ENCODE measurements at regions not wholly inside any gene's neighbourhood (a gene's known extent, or its start where the extent isn't known, plus 50 kb on each side); places are given as distances from the start of the nearest gene placed in this dataset.

DNA sequence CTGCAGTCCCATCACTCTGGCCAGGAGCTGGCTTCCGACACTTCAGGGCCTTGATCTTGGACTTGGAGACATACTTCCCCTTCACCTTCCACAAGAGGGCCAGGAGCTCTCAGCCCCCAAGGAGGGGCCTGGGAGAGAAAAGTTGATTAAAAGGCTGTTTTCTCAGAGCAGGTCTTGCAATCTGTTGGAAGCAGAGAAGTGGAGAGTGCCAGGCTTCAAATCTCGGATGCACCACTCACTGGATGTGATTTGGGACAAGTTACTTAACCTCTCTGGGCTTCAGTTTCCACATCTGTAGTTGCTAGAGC, 255.3 kb downstream of the CYP26B1 start:
- TF ChIP-seq POLR2A (IDR thresholded peaks at IDR 0.05) = no peak
- TF ChIP-seq, protein P1, sequence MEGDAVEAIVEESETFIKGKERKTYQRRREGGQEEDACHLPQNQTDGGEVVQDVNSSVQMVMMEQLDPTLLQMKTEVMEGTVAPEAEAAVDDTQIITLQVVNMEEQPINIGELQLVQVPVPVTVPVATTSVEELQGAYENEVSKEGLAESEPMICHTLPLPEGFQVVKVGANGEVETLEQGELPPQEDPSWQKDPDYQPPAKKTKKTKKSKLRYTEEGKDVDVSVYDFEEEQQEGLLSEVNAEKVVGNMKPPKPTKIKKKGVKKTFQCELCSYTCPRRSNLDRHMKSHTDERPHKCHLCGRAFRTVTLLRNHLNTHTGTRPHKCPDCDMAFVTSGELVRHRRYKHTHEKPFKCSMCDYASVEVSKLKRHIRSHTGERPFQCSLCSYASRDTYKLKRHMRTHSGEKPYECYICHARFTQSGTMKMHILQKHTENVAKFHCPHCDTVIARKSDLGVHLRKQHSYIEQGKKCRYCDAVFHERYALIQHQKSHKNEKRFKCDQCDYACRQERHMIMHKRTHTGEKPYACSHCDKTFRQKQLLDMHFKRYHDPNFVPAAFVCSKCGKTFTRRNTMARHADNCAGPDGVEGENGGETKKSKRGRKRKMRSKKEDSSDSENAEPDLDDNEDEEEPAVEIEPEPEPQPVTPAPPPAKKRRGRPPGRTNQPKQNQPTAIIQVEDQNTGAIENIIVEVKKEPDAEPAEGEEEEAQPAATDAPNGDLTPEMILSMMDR (IDR thresholded peaks at IDR 0.05) = no peak

Data from prostate gland (tissue), 2 donors.